ENCODE measurements at regions not wholly inside any gene's neighbourhood (a gene's known extent, or its start where the extent isn't known, plus 50 kb on each side); places are given as distances from the start of the nearest gene placed in this dataset.

DNA sequence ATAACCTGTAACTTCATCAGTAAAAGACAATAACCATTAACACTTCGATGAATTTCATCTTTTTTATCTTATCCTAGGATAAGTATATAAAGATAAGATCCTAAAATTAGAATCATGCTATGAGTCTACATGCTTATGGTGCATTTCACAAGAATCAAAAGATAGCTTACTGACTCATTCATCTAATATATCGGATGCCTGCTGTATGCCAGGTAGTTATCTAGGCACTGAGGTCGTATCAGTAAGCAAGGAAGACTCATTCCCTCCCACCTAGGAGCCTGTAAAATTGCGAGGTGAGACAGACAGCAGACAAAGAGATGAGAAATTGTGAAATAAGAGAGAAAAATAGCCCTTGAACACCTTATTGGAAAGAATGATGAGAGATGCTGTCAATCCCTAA, 240.6 kb upstream of the ADAMTSL1 start:
- no peak for DNase-seq (ENCODE audit: low spot score)

DNA sequence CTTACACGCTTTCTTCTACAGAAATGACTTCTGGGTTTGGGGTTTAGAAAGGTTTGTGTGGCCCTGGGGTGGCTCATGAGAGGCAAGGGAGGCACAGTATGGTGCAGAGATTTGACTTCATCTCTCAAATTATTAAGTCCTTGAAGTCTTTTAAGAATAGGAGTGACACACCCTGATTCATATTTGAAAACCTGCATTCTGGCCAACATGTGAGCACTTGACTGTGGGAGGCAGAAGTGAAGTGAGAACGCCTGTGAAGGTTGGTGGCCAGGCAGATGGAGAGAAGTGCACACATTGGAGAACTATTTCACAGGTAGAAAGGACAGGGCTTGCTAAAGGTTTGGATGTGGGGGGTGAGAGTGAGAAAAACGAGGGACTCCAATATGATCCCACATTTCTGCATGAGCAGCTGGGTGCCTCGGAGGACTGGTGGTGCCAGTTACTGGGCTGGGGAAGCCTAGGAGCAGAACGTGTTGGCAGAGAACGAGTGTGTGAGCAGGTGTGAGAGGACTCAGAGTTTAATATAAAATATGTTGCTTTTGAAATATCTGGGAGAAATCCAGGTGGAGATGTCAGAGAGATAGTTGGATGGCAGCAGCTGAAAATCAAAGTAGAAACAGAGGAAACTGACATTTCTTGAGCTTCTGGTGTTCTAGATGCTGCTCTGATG, 240.0 kb upstream of the ADAMTSL1 start:
- DNase-seq (ENCODE audit: low spot score), result no peak

DNA sequence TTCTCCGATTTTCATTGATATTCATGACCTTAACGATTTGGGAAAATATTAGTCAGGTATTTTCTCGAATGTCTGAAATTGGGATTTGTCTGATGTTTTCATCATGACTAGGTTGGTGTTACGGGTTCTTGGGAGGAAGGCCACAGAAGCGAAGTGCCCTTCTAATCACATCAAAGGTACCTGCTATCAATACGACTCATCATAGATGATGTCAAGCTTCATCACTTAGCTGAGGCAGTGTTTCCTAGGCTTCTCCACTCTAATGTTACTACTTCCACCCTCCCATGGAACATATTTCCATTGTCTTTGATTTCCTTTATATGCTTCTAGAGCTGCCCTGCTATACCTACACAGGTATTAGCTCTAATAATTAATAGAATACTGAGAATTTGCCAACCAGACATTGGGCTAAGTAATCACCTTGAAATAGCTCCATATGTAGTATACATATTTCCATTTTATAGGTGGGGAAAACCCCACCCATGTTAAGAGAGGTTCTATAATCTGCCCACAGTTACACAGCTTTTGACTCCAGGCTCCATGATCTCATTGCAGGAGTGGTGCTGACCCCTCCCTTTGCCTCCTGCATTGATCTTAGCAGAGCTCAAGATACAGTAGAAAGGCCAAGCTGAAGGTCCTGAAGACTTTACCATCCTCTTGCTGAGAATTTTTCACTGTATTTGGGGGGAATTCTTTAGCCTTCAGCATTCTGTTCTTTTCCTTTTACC, 238.6 kb upstream of the ADAMTSL1 start:
- DNase-seq (ENCODE audit: low spot score), result no peak

DNA sequence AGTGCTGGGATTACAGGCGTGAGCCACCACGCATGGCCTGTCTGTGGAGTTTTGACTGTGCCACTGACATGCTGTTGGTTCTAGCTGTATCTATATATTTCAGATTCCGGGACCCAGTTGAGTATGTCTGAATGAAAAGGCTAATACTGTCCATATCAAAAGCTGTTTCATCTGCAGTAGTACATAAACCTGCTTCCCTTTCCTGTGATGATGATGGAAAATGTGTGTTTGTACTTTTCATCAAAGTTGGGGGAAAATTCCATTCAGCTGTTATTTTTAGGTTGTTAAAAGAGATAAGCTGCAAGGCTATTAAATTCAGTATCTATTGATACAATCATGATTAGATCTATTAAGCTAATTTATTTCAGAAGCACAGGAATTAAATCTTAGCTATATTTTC, 237.6 kb upstream of the ADAMTSL1 start:
- no peak for DNase-seq (ENCODE audit: low spot score)

DNA sequence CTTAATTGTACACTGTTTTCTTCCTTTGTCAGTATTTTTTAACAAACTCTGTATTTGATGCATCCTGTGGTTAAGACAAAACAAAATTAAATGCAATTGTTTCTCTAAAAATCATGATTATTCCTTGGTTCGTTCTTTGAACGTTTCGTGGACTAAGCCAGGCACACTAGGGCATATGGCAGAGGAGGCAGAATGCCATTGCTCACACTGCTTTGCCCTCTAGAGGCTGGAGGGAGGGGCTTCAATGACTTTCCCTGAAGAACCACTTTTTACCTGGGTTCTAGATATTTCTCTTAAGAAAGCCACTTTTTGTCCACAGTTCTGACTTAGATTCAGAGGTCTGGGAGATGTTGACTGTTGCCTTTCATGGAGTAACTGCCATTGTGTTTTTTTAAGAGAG, 236.2 kb upstream of the ADAMTSL1 start:
- no peak for DNase-seq (ENCODE audit: low spot score)

DNA sequence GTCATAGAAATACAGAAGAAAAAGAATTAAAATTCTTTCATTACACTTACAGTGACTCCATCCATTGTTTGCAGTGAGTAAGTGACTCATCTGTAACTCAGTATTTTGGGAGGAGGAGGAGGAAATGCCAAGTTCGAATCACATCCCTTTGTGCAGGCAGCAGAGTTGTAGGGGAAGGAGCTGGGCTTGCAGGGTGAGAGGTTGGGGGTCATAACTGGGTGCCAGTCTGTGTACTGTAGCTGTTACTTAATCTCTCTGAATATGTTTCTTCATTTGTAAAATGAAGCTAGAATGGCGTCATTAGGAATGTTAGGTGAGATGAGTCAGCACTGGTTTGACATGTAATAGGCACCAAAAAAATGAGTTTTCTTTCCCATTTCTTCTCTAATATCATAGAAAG, 235.7 kb upstream of the ADAMTSL1 start:
- no peak for DNase-seq (ENCODE audit: low spot score)

DNA sequence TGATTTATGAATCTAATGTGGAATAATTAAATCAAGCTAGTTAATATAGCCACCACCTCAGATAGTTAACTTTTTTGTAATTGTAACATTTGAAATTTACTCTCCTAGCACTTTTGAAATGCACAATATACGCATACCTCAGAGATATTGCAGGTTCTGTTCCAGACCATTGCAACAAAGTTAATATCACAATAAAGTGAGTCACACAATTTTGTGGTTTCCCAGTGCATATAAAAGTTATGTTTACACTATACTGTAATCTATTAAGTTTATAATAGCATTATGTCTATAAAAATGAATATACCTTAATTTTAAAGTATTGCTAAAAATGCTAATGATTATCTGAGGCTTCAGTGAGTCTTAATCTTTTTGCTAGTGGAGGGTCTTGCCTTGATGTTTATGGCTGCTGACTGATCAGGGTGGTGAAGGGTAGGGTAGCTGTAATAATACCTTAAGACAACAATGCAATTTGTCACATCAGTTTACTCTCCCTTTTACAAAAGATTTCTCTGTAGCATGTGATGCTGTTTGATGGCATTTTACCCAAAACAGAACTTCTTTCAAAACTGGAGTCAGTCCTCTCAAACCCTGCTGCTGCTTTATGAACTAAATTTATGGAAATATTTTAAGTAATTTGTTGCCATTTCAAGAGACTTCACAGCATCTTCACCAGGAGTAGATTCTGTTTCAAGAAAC, 235.1 kb upstream of the ADAMTSL1 start:
- DNase-seq (ENCODE audit: low spot score), result no peak

DNA sequence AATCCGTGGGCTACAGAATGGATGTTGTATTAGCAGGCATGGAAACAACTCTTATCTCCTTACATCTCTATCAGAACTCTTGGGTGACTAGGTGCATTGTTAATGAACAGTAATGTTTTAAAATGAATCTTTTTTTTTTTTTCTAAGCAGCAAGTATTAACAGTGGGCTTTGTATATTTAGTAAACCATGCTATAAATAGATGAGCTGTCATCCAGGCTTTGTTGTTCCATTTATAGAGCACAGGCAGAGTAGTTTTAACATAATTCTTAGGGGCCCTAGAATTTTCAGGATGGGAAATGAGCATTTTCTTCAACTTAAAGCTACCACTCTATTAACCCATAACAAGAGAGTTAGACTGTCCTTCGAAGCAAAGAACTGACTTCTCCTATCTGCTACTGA, 233.7 kb upstream of the ADAMTSL1 start:
- no peak for DNase-seq (ENCODE audit: low spot score)

DNA sequence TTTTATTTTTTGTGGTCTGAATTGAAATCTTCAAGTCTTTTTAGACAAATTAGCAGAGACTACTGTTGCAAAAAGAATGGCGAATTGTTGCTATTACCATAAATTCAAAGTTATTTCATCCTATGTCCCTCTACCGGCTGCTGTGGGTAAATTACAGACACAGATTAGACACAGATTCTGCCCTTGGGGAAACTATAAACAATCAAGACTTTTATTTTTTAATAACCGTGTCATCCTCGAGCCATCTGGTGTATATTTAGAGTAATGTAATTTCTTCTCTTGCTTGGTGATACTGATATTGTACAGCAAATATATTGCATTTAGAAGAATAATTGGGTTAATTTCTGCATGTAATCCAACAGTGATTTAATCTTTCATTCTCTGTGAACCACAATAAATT, 228.0 kb upstream of the ADAMTSL1 start:
- DNase-seq (ENCODE audit: low spot score), result no peak

DNA sequence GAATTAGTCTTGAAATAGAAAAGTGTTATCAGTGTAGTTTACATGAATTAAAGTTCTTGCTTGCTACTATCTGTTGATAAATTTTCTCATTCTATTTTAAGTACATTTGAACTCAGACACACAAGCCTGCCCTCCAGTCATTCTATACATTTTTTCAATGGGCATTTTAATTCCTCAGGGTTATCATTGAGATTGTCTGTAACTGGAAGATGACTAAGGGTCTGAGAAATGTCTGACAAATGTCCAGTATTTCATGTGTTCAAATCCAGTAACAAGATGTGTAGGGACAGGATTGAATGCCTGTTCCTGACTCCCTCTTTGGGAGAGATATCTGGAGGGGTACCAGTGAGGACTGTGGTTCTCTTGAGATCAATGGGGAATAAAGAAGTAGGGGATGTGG, 223.9 kb upstream of the ADAMTSL1 start:
- no peak for DNase-seq (ENCODE audit: low spot score)

DNA sequence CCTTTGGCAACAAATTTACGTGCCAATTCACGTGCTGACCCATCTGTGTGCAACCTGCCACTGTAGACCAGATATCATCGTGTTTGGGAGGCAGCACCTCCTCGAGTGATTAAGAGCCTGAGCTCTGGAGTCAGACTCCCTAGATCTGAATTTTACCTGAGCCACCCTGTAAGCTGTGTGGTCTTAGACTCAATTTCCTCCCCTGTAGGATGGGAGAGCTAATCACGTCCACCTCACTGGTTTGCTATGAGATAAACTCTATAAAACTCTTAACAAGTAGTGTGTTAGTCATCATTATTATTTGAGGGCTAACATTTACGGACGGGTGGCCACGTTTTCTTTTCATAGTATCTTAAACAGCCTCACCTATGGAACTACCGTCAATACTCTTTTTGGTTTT, 220.0 kb upstream of the ADAMTSL1 start:
- DNase-seq (ENCODE audit: low spot score), result no peak

DNA sequence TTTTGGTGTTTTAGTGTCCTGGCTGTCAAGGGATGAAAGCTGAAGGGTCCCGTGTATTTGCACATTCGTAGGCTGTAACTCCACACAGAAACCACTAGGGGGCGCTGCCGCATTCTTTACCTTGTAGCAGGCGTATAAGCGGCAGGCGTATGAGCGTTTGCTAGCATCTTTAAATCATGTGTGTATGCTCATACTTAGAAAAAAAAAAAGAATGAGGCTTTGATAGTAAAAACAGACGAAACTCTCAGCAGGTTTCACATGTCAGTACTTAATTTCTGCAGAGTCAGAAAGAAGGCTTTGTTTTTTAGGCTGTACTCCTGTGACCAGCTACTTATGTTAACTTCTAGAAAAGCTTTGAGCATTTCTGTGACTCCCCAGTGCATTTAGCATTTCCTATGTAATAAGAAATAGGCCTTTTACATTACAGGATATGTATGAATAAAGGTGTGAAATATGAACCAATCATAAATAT, 218.8 kb upstream of the ADAMTSL1 start:
- peak; percentile 62 for DNase-seq (ENCODE audit: low spot score)

DNA sequence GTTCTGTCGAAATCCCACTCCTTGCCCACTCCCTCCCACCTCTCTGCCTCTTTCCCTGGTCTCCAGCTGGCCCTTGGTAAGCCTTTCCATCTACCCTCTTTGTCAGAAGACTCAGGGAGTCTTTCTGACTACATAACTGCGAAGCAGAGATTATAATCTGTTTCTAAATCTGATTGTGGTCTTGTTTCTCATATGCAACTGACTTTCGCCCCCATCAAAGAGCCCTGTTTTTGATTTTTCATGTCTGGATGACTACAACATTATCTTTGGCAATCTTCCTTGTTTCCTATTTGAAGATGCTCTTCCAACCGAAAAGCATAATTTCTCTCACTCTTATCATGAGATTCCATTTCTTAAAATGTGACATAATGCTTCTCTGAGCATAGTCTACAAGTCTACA, 218.2 kb upstream of the ADAMTSL1 start:
- DNase-seq (ENCODE audit: low spot score), result no peak

DNA sequence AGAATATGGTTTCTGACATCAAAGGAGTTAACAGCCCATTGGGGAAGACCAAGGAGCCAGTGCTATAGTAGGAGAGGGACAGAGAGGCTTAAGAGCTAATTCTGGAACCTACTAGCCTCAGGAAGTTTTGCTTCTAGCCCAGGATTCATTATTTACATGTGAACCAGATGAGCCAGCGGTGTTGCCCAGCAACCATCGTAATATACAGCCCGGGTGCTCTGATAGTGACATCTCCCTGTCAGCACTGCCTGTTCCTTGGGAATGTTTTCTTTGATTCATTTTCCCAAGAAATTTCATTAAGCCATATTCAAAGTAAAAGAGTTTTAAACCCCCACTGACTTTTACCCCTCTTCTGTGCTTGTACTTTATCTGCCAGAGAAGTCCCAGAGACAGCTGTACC, 217.4 kb upstream of the ADAMTSL1 start:
- no peak for DNase-seq (ENCODE audit: low spot score)

DNA sequence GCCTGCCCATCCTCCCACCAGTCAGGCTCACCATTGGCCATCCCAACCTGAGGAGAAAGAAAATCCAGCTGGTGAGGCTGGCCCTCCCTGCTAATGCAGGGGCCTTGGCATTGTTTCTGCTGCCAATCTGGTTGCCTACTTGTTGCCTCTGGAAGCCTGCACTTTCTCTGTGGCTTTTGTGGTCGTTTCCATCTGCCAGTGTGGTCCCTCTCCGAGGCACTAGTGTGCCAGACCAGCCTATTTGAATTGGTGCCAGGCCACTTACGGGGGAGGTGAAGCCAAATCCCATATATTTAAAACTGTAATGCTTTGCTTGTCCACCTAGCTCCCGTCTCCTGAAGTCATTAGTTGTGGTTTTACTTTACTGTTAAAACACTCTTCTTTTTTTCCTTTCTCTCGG, 213.4 kb upstream of the ADAMTSL1 start:
- DNase-seq (ENCODE audit: low spot score), result no peak

DNA sequence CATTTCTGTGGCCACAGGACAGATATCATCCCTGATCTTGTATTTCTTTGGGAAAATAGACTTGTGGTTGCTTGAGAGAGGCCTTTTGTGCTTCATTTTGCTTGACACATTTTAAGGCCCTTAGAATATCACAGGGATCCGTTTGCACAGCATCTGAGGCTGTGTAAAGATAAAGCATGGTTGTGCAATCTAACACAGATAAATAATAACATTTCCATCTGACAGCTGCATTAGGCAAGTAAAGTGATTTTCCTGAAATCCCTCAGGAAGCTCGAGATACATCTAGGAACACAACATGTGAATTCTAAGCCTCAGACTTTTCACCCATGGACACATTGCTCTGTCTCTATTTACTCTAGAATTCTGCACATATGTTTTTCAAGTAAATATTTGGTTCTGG, 212.8 kb upstream of the ADAMTSL1 start:
- no peak for DNase-seq (ENCODE audit: low spot score)

DNA sequence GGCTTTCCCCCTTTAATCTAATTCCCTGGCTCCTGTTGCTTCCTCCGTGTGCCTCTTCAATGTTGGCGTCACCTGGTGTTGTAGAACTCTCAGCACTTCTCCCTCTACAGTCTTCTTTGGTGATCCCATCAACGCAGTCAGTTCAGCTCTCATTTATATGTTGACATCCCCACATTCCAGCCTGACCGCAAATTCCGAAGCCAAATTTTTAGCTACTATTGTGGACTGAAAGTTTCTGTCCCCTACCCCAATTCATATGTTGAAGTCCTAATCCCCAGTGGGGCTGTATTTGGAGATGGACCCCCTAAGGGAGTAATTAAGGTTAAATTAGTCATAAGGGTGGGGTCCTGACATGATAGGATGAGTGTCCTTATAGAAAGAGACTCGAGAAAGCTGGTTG, 210.6 kb upstream of the ADAMTSL1 start:
- no peak for DNase-seq (ENCODE audit: low spot score)

DNA sequence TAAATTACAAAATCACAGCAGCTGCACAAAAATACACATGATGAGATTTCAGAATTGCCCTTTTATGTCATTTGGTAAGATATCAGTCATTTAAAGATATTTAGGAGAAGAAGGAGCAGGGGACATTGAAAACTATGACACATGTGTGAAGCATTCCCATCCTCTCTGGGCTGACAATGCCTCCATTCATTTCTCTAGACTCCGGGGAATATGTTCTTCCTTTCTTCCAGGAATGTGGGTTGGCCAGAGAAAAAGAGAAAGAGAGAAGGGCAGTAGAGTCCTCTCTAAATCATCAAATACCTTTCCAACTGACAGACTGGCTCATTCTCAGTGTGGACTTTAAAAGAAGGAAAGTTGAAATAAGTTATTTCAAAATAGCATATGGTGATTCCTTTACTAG, 205.6 kb upstream of the ADAMTSL1 start:
- DNase-seq (ENCODE audit: low spot score), result no peak

DNA sequence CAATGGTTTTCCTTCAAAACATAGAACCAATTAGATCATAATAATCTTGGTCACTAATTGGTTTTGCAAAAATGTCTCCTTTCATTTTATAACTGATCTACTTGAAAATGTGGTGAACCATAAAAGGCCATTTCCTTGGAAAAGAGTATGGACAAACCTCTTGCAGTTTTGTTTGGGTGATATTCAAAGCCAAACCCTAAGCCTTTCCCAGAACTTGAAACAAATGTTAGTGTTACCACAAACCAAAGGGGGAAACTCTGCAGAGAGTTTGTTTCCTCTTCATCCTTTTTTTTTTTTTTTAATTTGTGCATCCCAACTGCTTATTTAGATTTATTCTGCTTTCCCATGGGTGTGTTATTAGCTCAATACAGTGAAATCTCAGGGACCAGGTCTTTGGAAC, 204.4 kb upstream of the ADAMTSL1 start:
- DNase-seq (ENCODE audit: low spot score), result no peak

DNA sequence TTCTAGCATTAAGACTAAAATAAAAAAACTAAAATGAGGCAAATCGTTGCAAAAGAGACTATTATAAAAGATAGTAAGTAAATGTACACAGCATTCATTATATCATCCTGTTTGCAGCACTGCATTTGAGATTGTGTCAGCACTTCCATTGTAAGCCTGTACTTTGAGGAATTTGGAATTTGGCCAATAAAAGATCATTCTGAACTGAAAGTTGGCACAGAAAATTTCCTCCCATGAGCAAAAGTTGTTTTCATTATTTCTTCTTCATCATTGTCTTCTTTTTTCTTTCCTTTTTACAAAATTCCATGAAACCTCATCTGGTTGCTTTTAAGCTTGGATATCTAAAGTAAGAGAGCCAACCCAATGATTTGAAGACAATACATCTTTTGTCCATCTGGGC, 199.3 kb upstream of the ADAMTSL1 start:
- no peak for DNase-seq (ENCODE audit: low spot score)

DNA sequence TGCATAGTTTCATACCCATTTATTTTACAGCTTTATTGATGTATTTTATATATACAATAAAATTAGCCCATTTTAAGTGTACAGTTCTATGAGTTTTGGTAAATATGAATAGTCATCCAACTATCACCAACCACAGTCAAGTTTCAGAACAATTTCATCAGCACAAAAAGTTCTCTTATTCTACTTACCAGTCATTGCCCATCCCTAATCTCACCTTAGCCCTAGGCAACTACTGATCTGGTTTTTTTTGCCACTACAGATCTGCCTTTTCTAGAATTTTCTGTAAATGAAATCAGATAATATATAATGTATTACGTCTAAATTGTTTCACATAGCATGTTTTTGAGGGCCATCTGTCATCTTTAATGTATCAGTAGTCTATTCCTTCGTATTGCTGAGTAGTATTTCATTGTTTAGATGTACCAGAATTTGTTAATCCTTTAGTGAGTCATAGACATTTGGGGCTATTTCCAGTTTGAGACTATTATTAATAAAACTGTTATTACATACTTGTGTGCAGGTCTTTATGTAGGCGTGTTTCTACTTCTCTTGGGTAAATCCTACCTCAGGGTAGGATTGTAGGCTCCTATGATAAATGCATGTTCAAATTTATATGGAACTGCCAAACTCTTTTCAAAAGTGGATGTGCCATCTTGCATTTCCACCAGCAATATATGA, 198.5 kb upstream of the ADAMTSL1 start:
- DNase-seq (ENCODE audit: low spot score), result no peak

DNA sequence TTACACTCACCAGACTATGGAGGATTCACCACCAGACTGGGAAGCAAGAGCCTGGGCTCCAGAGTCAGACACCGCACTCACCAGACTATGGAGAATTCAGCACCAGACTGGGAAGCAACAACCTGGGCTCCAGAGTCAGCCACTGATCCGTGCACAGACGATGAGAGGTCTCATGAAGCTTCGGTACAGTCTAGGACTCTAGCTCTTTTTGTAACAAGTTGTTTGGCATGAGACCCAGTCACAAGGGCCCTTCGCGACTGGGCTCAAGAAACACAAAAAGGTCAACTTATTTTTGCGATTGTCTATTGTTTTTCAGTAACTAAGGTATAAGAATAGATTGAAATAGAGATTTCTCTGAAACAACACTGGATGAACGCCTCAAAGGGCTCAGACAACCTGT, 192.7 kb upstream of the ADAMTSL1 start:
- no peak for DNase-seq (ENCODE audit: low spot score)

DNA sequence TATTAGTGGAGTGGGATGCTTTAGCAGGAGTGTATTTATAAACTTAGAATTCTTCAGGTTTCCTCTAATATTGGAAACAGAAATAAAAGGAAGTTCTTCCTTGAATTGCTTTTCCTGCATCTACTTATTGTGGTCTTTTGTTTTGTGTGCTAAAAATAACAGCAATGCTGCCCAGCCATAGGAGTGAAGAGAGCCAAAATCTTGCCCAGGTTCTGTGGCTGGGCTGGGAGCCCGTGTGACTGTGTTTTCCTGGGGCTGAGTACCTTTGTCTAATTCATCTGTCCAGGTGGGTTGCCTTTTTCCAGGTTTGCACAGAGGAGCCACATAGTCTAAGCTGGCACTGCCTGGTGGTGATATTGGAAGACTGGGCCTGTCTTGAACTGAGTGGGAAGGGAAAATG, 179.7 kb upstream of the ADAMTSL1 start:
- no peak for DNase-seq (ENCODE audit: low spot score)

Data from CD4-positive, alpha-beta T cell treated with Interleukin-15 for 4 hours (primary cell).